ENCODE measurements at regions not wholly inside any gene's neighbourhood (a gene's known extent, or its start where the extent isn't known, plus 50 kb on each side); places are given as distances from the start of the nearest gene placed in this dataset.

DNA sequence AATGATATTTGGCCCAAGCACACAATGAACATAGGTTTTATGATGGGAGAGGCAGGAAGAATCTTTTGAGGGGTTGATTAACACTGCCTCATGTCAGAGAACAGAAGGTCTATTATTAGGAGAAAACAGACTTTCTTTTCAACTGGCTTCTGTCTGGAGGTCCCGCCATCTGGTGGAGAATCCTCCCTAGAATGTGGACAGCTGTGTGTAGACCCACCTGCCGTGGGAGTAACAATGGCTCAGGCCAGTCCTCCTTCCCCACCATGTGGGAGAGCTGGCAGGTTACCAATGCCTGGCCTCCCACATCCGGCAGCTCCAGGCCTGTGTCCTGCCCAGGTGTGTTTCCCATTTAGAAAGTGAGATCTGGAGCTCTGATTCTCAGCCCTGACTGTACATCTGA is 70.4 kb upstream of the AOAH start:
- intact Hi-C loops (cut with micrococcal nuclease; ENCODE audit: unreplicated experiment), result no loop called here
- no peak for TF ChIP-seq EZH2 (IDR thresholded peaks at IDR 0.05; ENCODE audit: low read depth)
- TF ChIP-seq, protein P1, sequence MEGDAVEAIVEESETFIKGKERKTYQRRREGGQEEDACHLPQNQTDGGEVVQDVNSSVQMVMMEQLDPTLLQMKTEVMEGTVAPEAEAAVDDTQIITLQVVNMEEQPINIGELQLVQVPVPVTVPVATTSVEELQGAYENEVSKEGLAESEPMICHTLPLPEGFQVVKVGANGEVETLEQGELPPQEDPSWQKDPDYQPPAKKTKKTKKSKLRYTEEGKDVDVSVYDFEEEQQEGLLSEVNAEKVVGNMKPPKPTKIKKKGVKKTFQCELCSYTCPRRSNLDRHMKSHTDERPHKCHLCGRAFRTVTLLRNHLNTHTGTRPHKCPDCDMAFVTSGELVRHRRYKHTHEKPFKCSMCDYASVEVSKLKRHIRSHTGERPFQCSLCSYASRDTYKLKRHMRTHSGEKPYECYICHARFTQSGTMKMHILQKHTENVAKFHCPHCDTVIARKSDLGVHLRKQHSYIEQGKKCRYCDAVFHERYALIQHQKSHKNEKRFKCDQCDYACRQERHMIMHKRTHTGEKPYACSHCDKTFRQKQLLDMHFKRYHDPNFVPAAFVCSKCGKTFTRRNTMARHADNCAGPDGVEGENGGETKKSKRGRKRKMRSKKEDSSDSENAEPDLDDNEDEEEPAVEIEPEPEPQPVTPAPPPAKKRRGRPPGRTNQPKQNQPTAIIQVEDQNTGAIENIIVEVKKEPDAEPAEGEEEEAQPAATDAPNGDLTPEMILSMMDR (conservative IDR thresholded peaks at IDR 0.05), result no peak
- H4K20me1 ChIP-seq (ENCODE audit: insufficient read depth), result no peaks in the 10 kb centered on the region
- no peak for DNase-seq
- H3K4me1 ChIP-seq (replicated peaks; ENCODE audit: insufficient read depth), result no peaks in the 10 kb centered on the region
- no peaks in the 10 kb centered on the region for H3K36me3 ChIP-seq (ENCODE audit: low read depth)
- H3K79me2 ChIP-seq (ENCODE audit: low read depth), result no peaks in the 10 kb centered on the region
- BruUV-seq (replicated peaks), result no TSS peak
- ChIA-PET CTCF (no interaction called here), POLR2A (ENCODE audit: unreplicated experiment) (no interaction called here)
- H3K9me2 ChIP-seq (ENCODE audit: insufficient read depth), result no peaks in the 10 kb centered on the region
- H2AFZ ChIP-seq, result no peak overlapping the region
- H3K9me3 ChIP-seq (ENCODE audit: insufficient read depth, low read depth), result no peaks in the 10 kb centered on the region
- H3K4me3 ChIP-seq, result no peak overlapping the region
- H3K27me3 ChIP-seq (ENCODE audit: insufficient read depth, low read depth), result peaks cover 86% of the 10 kb centered on the region
- no peaks in the 10 kb centered on the region for H3F3A ChIP-seq (ENCODE audit: insufficient read depth, low read depth)
- H3K4me2 ChIP-seq, result no peak overlapping the region
- H3K27ac ChIP-seq, result no peak overlapping the region

DNA sequence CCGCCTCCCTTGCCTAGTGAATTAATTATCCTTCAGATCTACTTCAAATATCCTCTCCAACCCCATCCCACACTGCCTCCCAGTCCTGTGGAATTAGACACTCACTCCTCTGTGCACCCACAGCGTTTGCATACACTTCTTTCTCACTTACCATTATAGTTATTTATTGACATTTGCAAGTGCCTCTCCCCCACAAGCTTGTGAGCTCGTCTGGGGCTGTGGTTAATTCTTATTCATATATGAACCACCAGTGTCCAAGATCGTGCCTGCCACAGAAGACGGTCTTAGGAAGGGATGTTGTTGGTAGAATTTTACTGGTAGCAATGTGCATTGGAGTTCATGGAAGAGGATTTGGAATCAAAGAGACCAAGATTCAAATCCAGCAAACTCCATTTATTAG is 68.1 kb upstream of the AOAH start:
- no peaks in the 10 kb centered on the region for H3F3A ChIP-seq (ENCODE audit: insufficient read depth, low read depth)
- POLR2A ChIA-PET (ENCODE audit: unreplicated experiment), result no interaction called here
- BruUV-seq (replicated peaks), result no TSS peak

DNA sequence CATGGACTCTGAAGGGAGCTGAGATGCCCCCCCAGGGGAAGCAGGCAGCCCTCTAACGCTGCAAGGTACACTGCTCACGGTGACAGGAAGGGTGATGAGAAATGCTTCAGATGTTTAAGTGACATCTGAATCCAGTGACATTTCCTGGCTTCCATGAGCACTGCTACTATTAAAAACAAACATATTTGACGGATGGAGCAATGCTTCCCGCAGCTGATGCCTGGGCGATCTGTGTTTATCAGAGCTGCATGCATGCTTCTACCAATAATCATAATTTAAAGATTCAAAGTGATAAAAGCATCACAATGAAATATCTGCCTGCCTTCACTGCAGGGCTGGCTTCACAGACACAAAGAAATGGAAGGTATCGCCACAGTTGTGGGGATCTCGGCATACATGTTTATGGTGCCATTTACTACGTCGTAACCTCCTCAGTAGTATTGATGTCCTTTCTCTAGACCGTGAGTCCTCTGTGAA is 66.1 kb upstream of the AOAH start:
- no peaks in the 10 kb centered on the region for H3K79me2 ChIP-seq (ENCODE audit: low read depth)
- no peak for TF ChIP-seq EZH2 (IDR thresholded peaks at IDR 0.05; ENCODE audit: low read depth)
- TF ChIP-seq, protein P1 (conservative IDR thresholded peaks at IDR 0.05), result no peak
- intact Hi-C loops (cut with micrococcal nuclease; ENCODE audit: unreplicated experiment), result no loop called here
- H3K4me1 ChIP-seq (replicated peaks; ENCODE audit: insufficient read depth), result no peaks in the 10 kb centered on the region
- no peak overlapping the region for H3K4me3 ChIP-seq
- H4K20me1 ChIP-seq (ENCODE audit: insufficient read depth), result no peaks in the 10 kb centered on the region
- H3K36me3 ChIP-seq (ENCODE audit: low read depth), result no peaks in the 10 kb centered on the region
- POLR2A ChIA-PET (ENCODE audit: unreplicated experiment), result no interaction called here
- no peaks in the 10 kb centered on the region for H3F3A ChIP-seq (ENCODE audit: insufficient read depth, low read depth)
- no peak for DNase-seq
- peaks cover 80% of the 10 kb centered on the region for H3K27me3 ChIP-seq (ENCODE audit: insufficient read depth, low read depth)
- BruUV-seq (replicated peaks), result no TSS peak
- no peak overlapping the region for H3K27ac ChIP-seq
- no peak overlapping the region for H2AFZ ChIP-seq
- no peaks in the 10 kb centered on the region for H3K9me3 ChIP-seq (ENCODE audit: insufficient read depth, low read depth)
- H3K9me2 ChIP-seq (ENCODE audit: insufficient read depth), result no peaks in the 10 kb centered on the region
- CTCF ChIA-PET, result no interaction called here
- no peak overlapping the region for H3K4me2 ChIP-seq

More for the DNA sequence above, 68.1 kb upstream of the AOAH start:
- CTCF ChIA-PET, result no interaction called here
- no peak for DNase-seq
- H3K4me1 ChIP-seq (replicated peaks; ENCODE audit: insufficient read depth), result no peaks in the 10 kb centered on the region
- intact Hi-C loops (cut with micrococcal nuclease; ENCODE audit: unreplicated experiment), result no loop called here
- H2AFZ ChIP-seq, result no peak overlapping the region
- no peaks in the 10 kb centered on the region for H4K20me1 ChIP-seq (ENCODE audit: insufficient read depth)
- H3K79me2 ChIP-seq (ENCODE audit: low read depth), result no peaks in the 10 kb centered on the region
- no peak overlapping the region for H3K4me3 ChIP-seq
- no peaks in the 10 kb centered on the region for H3K9me2 ChIP-seq (ENCODE audit: insufficient read depth)
- H3K9me3 ChIP-seq (ENCODE audit: insufficient read depth, low read depth), result no peaks in the 10 kb centered on the region
- H3K27ac ChIP-seq, result no peak overlapping the region
- no peak for TF ChIP-seq EZH2 (IDR thresholded peaks at IDR 0.05; ENCODE audit: low read depth)
- TF ChIP-seq, protein P1 (conservative IDR thresholded peaks at IDR 0.05), result no peak
- H3K27me3 ChIP-seq (ENCODE audit: insufficient read depth, low read depth), result peaks cover 84% of the 10 kb centered on the region
- no peak overlapping the region for H3K4me2 ChIP-seq
- no peaks in the 10 kb centered on the region for H3K36me3 ChIP-seq (ENCODE audit: low read depth)
